Glomerular visceral epithelial cell (primary cell): ENCODE measurements at regions not wholly inside any gene's neighbourhood (a gene's known extent, or its start where the extent isn't known, plus 50 kb on each side); places are given as distances from the start of the nearest gene placed in this dataset.
"Not testable (repeated sequence)": the region's sequence is repeated elsewhere in the genome, so short reads cannot be mapped to it uniquely, and the experiment has no call there.

ENCODE experiments used
- DNase-seq: peaks from one replicate; pipeline ENCODE4 v3.0.0-alpha.2; 2016; ENCODE audit errors: extremely low spot score

GRCh38 chr17:6373599-6373998 lies 61.3 kb downstream of the AIPL1 start:
- not testable (repeated sequence) for DNase-seq

- peak; percentile 38 for DNase-seq
Observed at GRCh38 chr17:6366221-6366666, 68.7 kb downstream of the AIPL1 start.

- no peak for DNase-seq
Observed at GRCh38 chr17:6365200-6365943, 69.5 kb downstream of the AIPL1 start.

GRCh38 chr17:6361733-6362132 lies 73.2 kb downstream of the AIPL1 start:
- DNase-seq, result peak; percentile 13

- DNase-seq, result no peak
Observed at GRCh38 chr17:6358131-6358530, 76.8 kb downstream of the AIPL1 start.

- no peak for DNase-seq
Observed at GRCh38 chr17:6356562-6356961, 78.4 kb downstream of the AIPL1 start.

GRCh38 chr17:6355196-6355595 lies 79.7 kb downstream of the AIPL1 start:
- no peak for DNase-seq

GRCh38 chr17:6352801-6353560 lies 81.9 kb downstream of the AIPL1 start:
- no peak for DNase-seq

- DNase-seq, result no peak
Observed at GRCh38 chr17:6352016-6352415, 82.9 kb downstream of the AIPL1 start.

GRCh38 chr17:6350806-6351205 lies 84.1 kb downstream of the AIPL1 start:
- DNase-seq, result no peak

- DNase-seq, result no peak
Observed at GRCh38 chr17:6348891-6349290, 86.0 kb downstream of the AIPL1 start.

GRCh38 chr17:6347776-6348175 lies 87.1 kb downstream of the AIPL1 start:
- DNase-seq, result no peak

- no peak for DNase-seq
Observed at GRCh38 chr17:6346986-6347385, 87.9 kb downstream of the AIPL1 start.

- DNase-seq, result no peak
Observed at GRCh38 chr17:6346156-6346786, 88.7 kb downstream of the AIPL1 start.

- no peak for DNase-seq
Observed at GRCh38 chr17:6343736-6344135, 91.2 kb downstream of the AIPL1 start.

- no peak for DNase-seq
Observed at GRCh38 chr17:6343191-6343590, 91.7 kb downstream of the AIPL1 start.

GRCh38 chr17:6340708-6341107 lies 94.2 kb downstream of the AIPL1 start:
- no peak for DNase-seq

- DNase-seq, result no peak
Observed at GRCh38 chr17:6334386-6334785, 100.5 kb downstream of the AIPL1 start.

- no peak for DNase-seq
Observed at GRCh38 chr17:6330936-6331335, 104.0 kb downstream of the AIPL1 start.

GRCh38 chr17:6328279-6328678 lies 106.6 kb downstream of the AIPL1 start:
- DNase-seq, result no peak

GRCh38 chr17:6327007-6327406 lies 107.9 kb downstream of the AIPL1 start:
- no peak for DNase-seq

GRCh38 chr17:6326483-6326882 lies 108.4 kb downstream of the AIPL1 start:
- DNase-seq, result no peak

- no peak for DNase-seq
Observed at GRCh38 chr17:6325741-6326140, 109.2 kb downstream of the AIPL1 start.
